ENCODE measurements at regions not wholly inside any gene's neighbourhood (a gene's known extent, or its start where the extent isn't known, plus 50 kb on each side); places are given as distances from the start of the nearest gene placed in this dataset.

- no peak for TF ChIP-seq CTCF (conservative IDR thresholded peaks at IDR 0.05)
- no peak for TF ChIP-seq EZH2 (IDR thresholded peaks at IDR 0.05; ENCODE audit: low read depth)
Observed at GRCh38 chr1:228851618-228852017, 116.3 kb downstream of the RHOU start.

All from PC-9 (cell line).